ENCODE measurements at regions not wholly inside any gene's neighbourhood (a gene's known extent, or its start where the extent isn't known, plus 50 kb on each side); places are given as distances from the start of the nearest gene placed in this dataset.

- no peak overlapping the region for H3K4me3 Mint-ChIP-seq
- DNase-seq: no peak
- no peak for TF ChIP-seq CTCF (IDR thresholded peaks at IDR 0.05)
- ChIA-PET CTCF (no interaction called here), POLR2A (no interaction called here)
- H3K36me3 Mint-ChIP-seq (ENCODE audit: low read depth): no peaks in the 10 kb centered on the region
- H3K9me3 Mint-ChIP-seq: no peaks in the 10 kb centered on the region
- no peaks in the 10 kb centered on the region for H3K4me1 Mint-ChIP-seq (ENCODE audit: low read depth)
- intact Hi-C loops (cut with micrococcal nuclease): no loop called here
- peaks cover 15% of the 10 kb centered on the region for H3K27me3 Mint-ChIP-seq
- H3K27ac Mint-ChIP-seq: no peak overlapping the region
- no peak for ATAC-seq
Measured at GRCh38 chr1:37299216-37299615, 175.2 kb upstream of the ZC3H12A start.

GRCh38 chr1:37303884-37304574 lies 170.4 kb upstream of the ZC3H12A start:
- Mint-ChIP-seq H3K9me3 (no peaks in the 10 kb centered on the region), H3K36me3 (ENCODE audit: low read depth) (no peaks in the 10 kb centered on the region), H3K27ac (no peak overlapping the region), H3K4me3 (no peak overlapping the region), H3K4me1 (ENCODE audit: low read depth) (no peaks in the 10 kb centered on the region), H3K27me3 (no peaks in the 10 kb centered on the region)
- TF ChIP-seq CTCF (IDR thresholded peaks at IDR 0.05): no peak
- DNase-seq: no peak
- no peak for ATAC-seq
- ChIA-PET POLR2A (no interaction called here), CTCF (no interaction called here)
- intact Hi-C loops (cut with micrococcal nuclease): no loop called here

GRCh38 chr1:37305108-37305507 lies 169.3 kb upstream of the ZC3H12A start:
- ChIA-PET CTCF (no interaction called here), POLR2A (no interaction called here)
- Mint-ChIP-seq H3K4me3 (no peak overlapping the region), H3K4me1 (ENCODE audit: low read depth) (no peaks in the 10 kb centered on the region), H3K27ac (no peak overlapping the region), H3K36me3 (ENCODE audit: low read depth) (no peaks in the 10 kb centered on the region), H3K27me3 (no peaks in the 10 kb centered on the region), H3K9me3 (no peaks in the 10 kb centered on the region)
- intact Hi-C loops (cut with micrococcal nuclease): no loop called here
- DNase-seq (no peak), ATAC-seq (no peak)
- no peak for TF ChIP-seq CTCF (IDR thresholded peaks at IDR 0.05)

- intact Hi-C loops (cut with micrococcal nuclease): no loop called here
- no peak for DNase-seq
- no peaks in the 10 kb centered on the region for H3K4me1 Mint-ChIP-seq (ENCODE audit: low read depth)
- peaks cover 3% of the 10 kb centered on the region for H3K27me3 Mint-ChIP-seq
- ChIA-PET CTCF (no interaction called here), POLR2A (no interaction called here)
- no peaks in the 10 kb centered on the region for H3K9me3 Mint-ChIP-seq
- no peak for TF ChIP-seq CTCF (IDR thresholded peaks at IDR 0.05)
- no peak overlapping the region for H3K4me3 Mint-ChIP-seq
- no peak overlapping the region for H3K27ac Mint-ChIP-seq
- no peak for ATAC-seq
- H3K36me3 Mint-ChIP-seq (ENCODE audit: low read depth): no peaks in the 10 kb centered on the region
Measured at GRCh38 chr1:37305841-37306240, 168.5 kb upstream of the ZC3H12A start.

- no peak for ATAC-seq
- no peak for TF ChIP-seq CTCF (IDR thresholded peaks at IDR 0.05)
- Mint-ChIP-seq H3K4me1 (ENCODE audit: low read depth) (no peaks in the 10 kb centered on the region), H3K9me3 (no peaks in the 10 kb centered on the region), H3K36me3 (ENCODE audit: low read depth) (no peaks in the 10 kb centered on the region), H3K27me3 (peaks cover 3% of the 10 kb centered on the region), H3K4me3 (no peak overlapping the region), H3K27ac (no peak overlapping the region)
- ChIA-PET POLR2A (interaction anchor here (0.7 kb wide), 1 partner anchor 280 kb away, joined by 3 read pairs; no protein-coding TSS in a partner anchor), CTCF (no interaction called here)
- intact Hi-C loops (cut with micrococcal nuclease): no loop called here
- DNase-seq: no peak
Measured at GRCh38 chr1:37306461-37306860, 167.9 kb upstream of the ZC3H12A start.
